ENCODE measurements at regions not wholly inside any gene's neighbourhood (a gene's known extent, or its start where the extent isn't known, plus 50 kb on each side); places are given as distances from the start of the nearest gene placed in this dataset.

DNA sequence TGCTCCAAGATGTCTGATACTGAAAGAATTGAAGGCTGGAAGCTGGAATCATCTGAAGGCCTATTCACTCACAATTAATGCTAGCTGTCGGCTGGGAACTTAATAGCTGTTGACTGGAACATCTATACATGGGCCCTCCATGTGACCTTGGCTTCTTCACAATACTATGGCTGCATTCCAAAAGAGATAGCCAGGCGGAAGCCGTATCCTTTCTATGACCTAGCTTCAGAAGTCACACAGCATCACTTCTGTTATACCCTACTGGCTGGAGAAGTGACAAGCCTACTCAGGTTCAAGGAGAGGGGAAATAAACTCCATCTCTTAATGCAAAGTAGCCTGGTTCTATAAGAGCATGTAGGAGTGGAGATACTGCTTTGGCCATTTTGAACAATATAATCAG, 50.9 kb upstream of the SPRED1 start:
- TF ChIP-seq POLR2A (IDR thresholded peaks at IDR 0.05; ENCODE audit: low read depth): no peak
- no peak for TF ChIP-seq CTCF (IDR thresholded peaks at IDR 0.05)
- no peak for TF ChIP-seq POLR2AphosphoS5 (IDR thresholded peaks at IDR 0.05)
- no peak for TF ChIP-seq EP300 (IDR thresholded peaks at IDR 0.05)
